ENCODE measurements at regions not wholly inside any gene's neighbourhood (a gene's known extent, or its start where the extent isn't known, plus 50 kb on each side); places are given as distances from the start of the nearest gene placed in this dataset.

DNA sequence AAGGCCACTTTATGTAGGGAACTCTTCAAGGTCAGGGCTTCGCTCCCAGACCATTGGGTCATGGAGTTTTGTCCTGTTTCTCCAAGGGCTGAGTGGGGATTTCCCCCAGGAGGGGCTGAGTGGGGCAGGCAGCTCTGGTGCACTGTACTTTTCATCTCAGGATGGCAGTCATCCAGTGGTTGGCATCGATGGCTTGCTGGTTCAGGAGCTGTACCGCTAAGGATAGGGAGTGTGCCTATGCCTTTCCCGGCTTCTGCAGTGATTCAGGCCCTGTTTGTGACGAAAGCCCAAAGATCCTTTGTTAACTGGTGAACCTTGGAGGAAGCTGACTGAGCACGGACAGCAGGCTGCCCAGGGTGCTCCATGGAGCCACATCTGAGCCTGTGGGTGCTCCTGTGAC, 100.1 kb upstream of the GADD45A start:
- Histone ChIP-seq H3K4me1 (ENCODE audit: insufficient read depth, low read length) (no peaks in the 10 kb centered on the region), H3K27ac (ENCODE audit: low read depth in 1 of 2, low read length in 2 of 2) (no peak overlapping the region), H3K4me3 (ENCODE audit: low read length) (no peak overlapping the region), H3K9me3 (ENCODE audit: control insufficient read depth in 1 of 2, insufficient read depth in 1 of 2, low read length in 2 of 2) (no peaks in the 10 kb centered on the region), H3K27me3 (ENCODE audit: control insufficient read depth in 1 of 2, insufficient read depth in 2 of 2, low read length in 2 of 2) (no peaks in the 10 kb centered on the region), H3K36me3 (ENCODE audit: insufficient read depth, low read length) (no peaks in the 10 kb centered on the region)
- no peak for ATAC-seq (ENCODE audit: poor library complexity)
- Mint-ChIP-seq H3K4me1 (ENCODE audit: low read depth) (no peaks in the 10 kb centered on the region), H3K9me3 (no peaks in the 10 kb centered on the region), H3K36me3 (ENCODE audit: low read depth) (no peaks in the 10 kb centered on the region), H3K4me3 (no peak overlapping the region), H3K27ac (no peak overlapping the region), H3K27me3 (no peaks in the 10 kb centered on the region)
- TF ChIP-seq, protein P1, sequence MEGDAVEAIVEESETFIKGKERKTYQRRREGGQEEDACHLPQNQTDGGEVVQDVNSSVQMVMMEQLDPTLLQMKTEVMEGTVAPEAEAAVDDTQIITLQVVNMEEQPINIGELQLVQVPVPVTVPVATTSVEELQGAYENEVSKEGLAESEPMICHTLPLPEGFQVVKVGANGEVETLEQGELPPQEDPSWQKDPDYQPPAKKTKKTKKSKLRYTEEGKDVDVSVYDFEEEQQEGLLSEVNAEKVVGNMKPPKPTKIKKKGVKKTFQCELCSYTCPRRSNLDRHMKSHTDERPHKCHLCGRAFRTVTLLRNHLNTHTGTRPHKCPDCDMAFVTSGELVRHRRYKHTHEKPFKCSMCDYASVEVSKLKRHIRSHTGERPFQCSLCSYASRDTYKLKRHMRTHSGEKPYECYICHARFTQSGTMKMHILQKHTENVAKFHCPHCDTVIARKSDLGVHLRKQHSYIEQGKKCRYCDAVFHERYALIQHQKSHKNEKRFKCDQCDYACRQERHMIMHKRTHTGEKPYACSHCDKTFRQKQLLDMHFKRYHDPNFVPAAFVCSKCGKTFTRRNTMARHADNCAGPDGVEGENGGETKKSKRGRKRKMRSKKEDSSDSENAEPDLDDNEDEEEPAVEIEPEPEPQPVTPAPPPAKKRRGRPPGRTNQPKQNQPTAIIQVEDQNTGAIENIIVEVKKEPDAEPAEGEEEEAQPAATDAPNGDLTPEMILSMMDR (IDR thresholded peaks at IDR 0.05), result no peak
- ChIA-PET CTCF (no interaction called here), POLR2A (no interaction called here)
- no peak for DNase-seq
- intact Hi-C loops (cut with DNase I, micrococcal nuclease), result no loop called here

- Mint-ChIP-seq H3K27me3 (no peaks in the 10 kb centered on the region), H3K4me1 (ENCODE audit: low read depth) (no peaks in the 10 kb centered on the region), H3K9me3 (no peaks in the 10 kb centered on the region), H3K4me3 (no peak overlapping the region), H3K27ac (no peak overlapping the region), H3K36me3 (ENCODE audit: low read depth) (no peaks in the 10 kb centered on the region)
- ChIA-PET POLR2A (no interaction called here), CTCF (no interaction called here)
- Histone ChIP-seq H3K4me1 (ENCODE audit: insufficient read depth, low read length) (no peaks in the 10 kb centered on the region), H3K4me3 (ENCODE audit: low read length) (no peak overlapping the region), H3K27me3 (ENCODE audit: control insufficient read depth in 1 of 2, insufficient read depth in 2 of 2, low read length in 2 of 2) (no peaks in the 10 kb centered on the region), H3K9me3 (ENCODE audit: control insufficient read depth in 1 of 2, insufficient read depth in 1 of 2, low read length in 2 of 2) (no peaks in the 10 kb centered on the region), H3K27ac (ENCODE audit: low read depth in 1 of 2, low read length in 2 of 2) (no peak overlapping the region), H3K36me3 (ENCODE audit: insufficient read depth, low read length) (no peaks in the 10 kb centered on the region)
- DNase-seq (no peak), ATAC-seq (ENCODE audit: poor library complexity) (no peak)
- TF ChIP-seq, protein P1 (IDR thresholded peaks at IDR 0.05), result no peak
- intact Hi-C loops (cut with DNase I, micrococcal nuclease), result no loop called here
Observed at GRCh38 chr1:67586596-67586995, 98.4 kb upstream of the GADD45A start.

- no peaks in the 10 kb centered on the region for H3K27me3 ChIP-seq (ENCODE audit: control insufficient read depth in 1 of 2, insufficient read depth in 2 of 2, low read length in 2 of 2)
- no peak overlapping the region for H3K27ac ChIP-seq (ENCODE audit: low read depth in 1 of 2, low read length in 2 of 2)
- no peaks in the 10 kb centered on the region for H3K36me3 ChIP-seq (ENCODE audit: insufficient read depth, low read length)
- Mint-ChIP-seq H3K27ac (no peak overlapping the region), H3K9me3 (no peaks in the 10 kb centered on the region), H3K27me3 (no peaks in the 10 kb centered on the region), H3K4me3 (no peak overlapping the region), H3K36me3 (ENCODE audit: low read depth) (no peaks in the 10 kb centered on the region), H3K4me1 (ENCODE audit: low read depth) (no peaks in the 10 kb centered on the region)
- POLR2A ChIA-PET, result no interaction called here
- ATAC-seq (ENCODE audit: poor library complexity), result no peak
- CTCF ChIA-PET, result no interaction called here
- TF ChIP-seq, protein P1 (IDR thresholded peaks at IDR 0.05), result no peak
- DNase-seq, result no peak
- H3K9me3 ChIP-seq (ENCODE audit: control insufficient read depth in 1 of 2, insufficient read depth in 1 of 2, low read length in 2 of 2), result no peaks in the 10 kb centered on the region
- intact Hi-C loops (cut with DNase I, micrococcal nuclease), result no loop called here
- no peaks in the 10 kb centered on the region for H3K4me1 ChIP-seq (ENCODE audit: insufficient read depth, low read length)
- H3K4me3 ChIP-seq (ENCODE audit: low read length), result no peak overlapping the region
Observed at GRCh38 chr1:67588178-67588855, 96.7 kb upstream of the GADD45A start.

Data from CD4-positive, alpha-beta T cell (primary cell).